ENCODE measurements at regions not wholly inside any gene's neighbourhood (a gene's known extent, or its start where the extent isn't known, plus 50 kb on each side); places are given as distances from the start of the nearest gene placed in this dataset.

- Histone ChIP-seq H3K4me1 (ENCODE audit: control insufficient read depth in 5 of 5, insufficient read depth in 5 of 5, low read length in 5 of 5) (peaks cover 0 to 9% (median 0%) of the 10 kb centered on the region in 5 donors), H3K36me3 (ENCODE audit: control insufficient read depth in 4 of 4, insufficient read depth in 4 of 4, low read length in 4 of 4) (no peaks in the 10 kb centered on the region), H3K9me3 (ENCODE audit: control insufficient read depth in 4 of 4, insufficient read depth in 3 of 4, low read length in 3 of 4) (peaks cover 0 to 3% (median 0%) of the 10 kb centered on the region in 4 donors), H3K27me3 (ENCODE audit: control insufficient read depth in 3 of 3, insufficient read depth in 3 of 3, low read length in 2 of 3) (no peaks in the 10 kb centered on the region), H3K4me3 (no peak overlapping the region), H3K9ac (ENCODE audit: insufficient read depth in 1 of 2, low read length in 2 of 2) (no peak overlapping the region), H3K27ac (ENCODE audit: low read depth in 1 of 2, low read length in 1 of 2) (no peak overlapping the region)
- WGBS, 2 donors: 92 to 93% methylated on average over 6 of the region's 6 CpGs
- ATAC-seq (ENCODE audit: insufficient read depth, low FRiP score): no peak
- TF ChIP-seq CTCF (IDR thresholded peaks at IDR 0.05; ENCODE audit: control extremely low read depth, extremely low read depth): no peak
- DNase-seq: no peak
Measured at GRCh38 chr15:97237160-97237559, 723.3 kb upstream of the ARRDC4 start.

GRCh38 chr15:97248376-97248775 is 712.1 kb upstream of the ARRDC4 start:
- no peak overlapping the region for H3K27ac ChIP-seq (ENCODE audit: low read depth in 1 of 2, low read length in 1 of 2)
- H3K36me3 ChIP-seq (ENCODE audit: control insufficient read depth in 4 of 4, insufficient read depth in 4 of 4, low read length in 4 of 4): no peaks in the 10 kb centered on the region
- ATAC-seq (ENCODE audit: insufficient read depth, low FRiP score): no peak
- no peaks in the 10 kb centered on the region for H3K27me3 ChIP-seq (ENCODE audit: control insufficient read depth in 3 of 3, insufficient read depth in 3 of 3, low read length in 2 of 3)
- WGBS, 2 donors: 88 to 90% methylated on average over 1 of the region's 1 CpG
- H3K9ac ChIP-seq (ENCODE audit: insufficient read depth in 1 of 2, low read length in 2 of 2): no peak overlapping the region
- DNase-seq: no peak
- no peak overlapping the region for H3K4me3 ChIP-seq
- H3K9me3 ChIP-seq (ENCODE audit: control insufficient read depth in 4 of 4, insufficient read depth in 3 of 4, low read length in 3 of 4): no peaks in the 10 kb centered on the region
- H3K4me1 ChIP-seq (ENCODE audit: control insufficient read depth in 5 of 5, insufficient read depth in 5 of 5, low read length in 5 of 5): no peaks in the 10 kb centered on the region
- no peak for TF ChIP-seq CTCF (IDR thresholded peaks at IDR 0.05; ENCODE audit: control extremely low read depth, extremely low read depth)

GRCh38 chr15:97259943-97260342 is 700.6 kb upstream of the ARRDC4 start:
- no peak overlapping the region for H3K27ac ChIP-seq (ENCODE audit: low read depth in 1 of 2, low read length in 1 of 2)
- H3K36me3 ChIP-seq (ENCODE audit: control insufficient read depth in 4 of 4, insufficient read depth in 4 of 4, low read length in 4 of 4): no peaks in the 10 kb centered on the region
- H3K9me3 ChIP-seq (ENCODE audit: control insufficient read depth in 4 of 4, insufficient read depth in 3 of 4, low read length in 3 of 4): peaks cover 0 to 2% (median 0%) of the 10 kb centered on the region in 4 donors
- WGBS, 2 donors: 79 to 90% methylated on average over 3 of the region's 3 CpGs
- H3K9ac ChIP-seq (ENCODE audit: insufficient read depth in 1 of 2, low read length in 2 of 2): no peak overlapping the region
- H3K4me1 ChIP-seq (ENCODE audit: control insufficient read depth in 5 of 5, insufficient read depth in 5 of 5, low read length in 5 of 5): no peaks in the 10 kb centered on the region
- DNase-seq: no peak
- TF ChIP-seq CTCF (IDR thresholded peaks at IDR 0.05; ENCODE audit: control extremely low read depth, extremely low read depth): no peak
- no peak overlapping the region for H3K4me3 ChIP-seq
- H3K27me3 ChIP-seq (ENCODE audit: control insufficient read depth in 3 of 3, insufficient read depth in 3 of 3, low read length in 2 of 3): no peaks in the 10 kb centered on the region
- ATAC-seq (ENCODE audit: insufficient read depth, low FRiP score): no peak

DNA sequence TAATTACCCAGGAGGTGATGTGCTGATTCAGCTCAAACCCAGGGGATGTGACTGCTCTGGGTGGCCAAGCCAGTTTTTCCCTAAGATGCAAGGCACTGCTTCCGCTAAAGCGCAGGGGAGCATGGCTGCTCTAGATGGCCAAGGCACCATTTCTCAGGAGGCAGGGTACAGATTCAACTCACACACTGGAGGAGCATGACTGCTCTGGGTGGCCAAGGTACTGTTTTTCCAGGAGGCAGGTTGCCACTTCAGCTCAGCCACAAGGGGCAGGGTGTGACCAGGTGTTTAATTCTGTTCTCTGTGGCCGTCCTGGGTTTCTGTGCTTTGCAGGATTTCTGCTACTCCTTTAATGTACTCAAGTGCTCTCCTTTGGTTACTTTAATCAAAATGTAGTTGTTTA is 659.3 kb upstream of the ARRDC4 start:
- DNase-seq: no peak
- no peak for ATAC-seq (ENCODE audit: insufficient read depth, low FRiP score)
- Histone ChIP-seq H3K27me3 (ENCODE audit: control insufficient read depth in 3 of 3, insufficient read depth in 3 of 3, low read length in 2 of 3) (no peaks in the 10 kb centered on the region), H3K27ac (ENCODE audit: low read depth in 1 of 2, low read length in 1 of 2) (no peak overlapping the region), H3K4me1 (ENCODE audit: control insufficient read depth in 5 of 5, insufficient read depth in 5 of 5, low read length in 5 of 5) (no peaks in the 10 kb centered on the region), H3K4me3 (no peak overlapping the region), H3K9ac (ENCODE audit: insufficient read depth in 1 of 2, low read length in 2 of 2) (no peak overlapping the region), H3K9me3 (ENCODE audit: control insufficient read depth in 4 of 4, insufficient read depth in 3 of 4, low read length in 3 of 4) (peaks cover 0 to 12% (median 0%) of the 10 kb centered on the region in 4 donors), H3K36me3 (ENCODE audit: control insufficient read depth in 4 of 4, insufficient read depth in 4 of 4, low read length in 4 of 4) (no peaks in the 10 kb centered on the region)
- no peak for TF ChIP-seq CTCF (IDR thresholded peaks at IDR 0.05; ENCODE audit: control extremely low read depth, extremely low read depth)
- 93 to 95% methylated on average over 3 of the region's 3 CpGs for WGBS, 2 donors

All from lung (tissue), 11 donors.